GM23338 (cell line): ENCODE measurements at regions not wholly inside any gene's neighbourhood (a gene's known extent, or its start where the extent isn't known, plus 50 kb on each side); places are given as distances from the start of the nearest gene placed in this dataset.

ENCODE experiments used
- ATAC-seq: fragments of 200-7000 bp; cut with Tn5 transposase; 3 replicates; pipeline ENCODE4 v1.9.1; 2020
- DNase-seq: peaks from one replicate; pipeline ENCODE4 v3.0.0-alpha.2; 2015; ENCODE audit warnings: low spot score
- H2AFZ ChIP-seq: fragments of 200-600 bp; sonication (generic); 2 replicates; pipeline ENCODE4 v1.8.0; 2016; ENCODE audit warnings: antibody characterized with exemption, mild to moderate bottlenecking, moderate library complexity
- H3F3A ChIP-seq: fragments of 200-600 bp; sonication (generic); replicated peaks from 2 replicates; pipeline ENCODE4 v1.8.0; 2017; ENCODE audit warnings: antibody characterized with exemption, mixed run types, low read depth
- H3K27ac ChIP-seq: fragments of 200-600 bp; sonication (generic); 2 replicates; pipeline ENCODE4 v1.6.1; 2016; ENCODE audit warnings: low read depth
- H3K27me3 ChIP-seq: fragments of 200-600 bp; sonication (generic); 2 replicates; pipeline ENCODE4 v1.8.0; 2016; ENCODE audit warnings: mild to moderate bottlenecking, mixed run types, moderate library complexity; ENCODE audit not compliant: insufficient read depth
- H3K36me3 ChIP-seq: fragments of 200-600 bp; sonication (generic); 2 replicates; pipeline ENCODE4 v1.8.0; 2016; ENCODE audit warnings: mild to moderate bottlenecking; ENCODE audit not compliant: insufficient read depth
- H3K4me1 ChIP-seq: fragments of 200-600 bp; sonication (generic); 2 replicates; pipeline ENCODE4 v1.8.0; 2016; ENCODE audit warnings: mild to moderate bottlenecking, moderate library complexity; ENCODE audit not compliant: insufficient read depth
- H3K4me2 ChIP-seq: fragments of 200-600 bp; sonication (generic); 2 replicates; pipeline ENCODE4 v1.7.1; 2017; ENCODE audit warnings: mixed run types
- H3K4me3 ChIP-seq: fragments of 200-600 bp; sonication (generic); 2 replicates; pipeline ENCODE4 v1.6.1; 2016; ENCODE audit warnings: mixed run types
- H3K79me2 ChIP-seq: fragments of 200-600 bp; sonication (generic); replicated peaks from 2 replicates; pipeline ENCODE4 v1.8.0; 2017; ENCODE audit warnings: mild to moderate bottlenecking; ENCODE audit not compliant: insufficient read depth
- H3K9me2 ChIP-seq: fragments of 200-600 bp; sonication (generic); 2 replicates; pipeline ENCODE4 v1.8.0; 2017; ENCODE audit not compliant: insufficient read depth
- H4K20me1 ChIP-seq: fragments of 200-600 bp; sonication (generic); replicated peaks from 2 replicates; pipeline ENCODE4 v1.8.0; 2017; ENCODE audit warnings: mild to moderate bottlenecking; ENCODE audit not compliant: insufficient read depth
- H3K27ac Mint-ChIP-seq: 2 replicates; pipeline ENCODE4 v1.8.0; 2020; ENCODE audit warnings: inconsistent platforms, mild to moderate bottlenecking, moderate library complexity, mixed read lengths
- H3K27me3 Mint-ChIP-seq: 3 replicates; pipeline ENCODE4 v1.8.0; 2022; ENCODE audit warnings: low read depth, mild to moderate bottlenecking, moderate library complexity, mixed read lengths, inconsistent platforms; ENCODE audit not compliant: insufficient read depth, poor library complexity
- H3K36me3 Mint-ChIP-seq: 3 replicates; pipeline ENCODE4 v1.8.0; 2021; ENCODE audit warnings: low read depth, mild to moderate bottlenecking, inconsistent platforms, moderate library complexity, mixed read lengths
- H3K4me1 Mint-ChIP-seq: 3 replicates; pipeline ENCODE4 v1.8.0; 2020; ENCODE audit warnings: mild to moderate bottlenecking, inconsistent platforms, mixed read lengths
- H3K4me3 Mint-ChIP-seq: 3 replicates; pipeline ENCODE4 v1.8.0; 2021; ENCODE audit warnings: moderate library complexity, mild to moderate bottlenecking, inconsistent platforms, mixed read lengths
- H3K9me3 Mint-ChIP-seq: 3 replicates; pipeline ENCODE4 v1.8.0; 2020; ENCODE audit warnings: moderate library complexity, mild to moderate bottlenecking, inconsistent platforms, mixed read lengths
- CREB1 ChIP-seq: fragments of 250-450 bp; sonication (Bioruptor Pico); IDR thresholded peaks from 2 replicates; pipeline ENCODE4 v1.5.0; 2020; ENCODE audit warnings: low read depth, mild to moderate bottlenecking, moderate library complexity
- EZH2 ChIP-seq: fragments of 200-600 bp; sonication (generic); IDR thresholded peaks from one replicate; pipeline ENCODE4 v1.8.0; 2017; ENCODE audit warnings: antibody characterized with exemption, mild to moderate bottlenecking, low read depth; ENCODE audit not compliant: unreplicated experiment
- EZH2phosphoT487 ChIP-seq: fragments of 200-600 bp; sonication (generic); IDR thresholded peaks from one replicate; pipeline ENCODE4 v1.8.1; 2018; ENCODE audit warnings: antibody characterized with exemption; ENCODE audit not compliant: unreplicated experiment
- JUNB ChIP-seq: IDR thresholded peaks from one replicate; pipeline ENCODE4 v1.6.1; 2016; ENCODE audit warnings: antibody characterized with exemption; ENCODE audit not compliant: unreplicated experiment
- NANOG ChIP-seq: IDR thresholded peaks from 2 replicates; pipeline ENCODE4 v1.6.1; 2016; ENCODE audit warnings: antibody characterized with exemption, borderline replicate concordance
- POLR2AphosphoS5 ChIP-seq: IDR thresholded peaks from 2 replicates; pipeline ENCODE4 v1.6.1; 2016; ENCODE audit warnings: antibody characterized with exemption, low read depth
- STAT1 ChIP-seq: IDR thresholded peaks from one replicate; pipeline ENCODE4 v1.6.1; 2016; ENCODE audit warnings: antibody characterized with exemption; ENCODE audit not compliant: unreplicated experiment
- ZNF114 ChIP-seq: fragments of 250-450 bp; sonication (Bioruptor Pico); IDR thresholded peaks from 2 replicates; pipeline ENCODE4 v1.5.0; 2020; ENCODE audit warnings: mild to moderate bottlenecking, moderate library complexity
- ZNF331 ChIP-seq: fragments of 250-450 bp; sonication (Bioruptor Pico); IDR thresholded peaks from 2 replicates; pipeline ENCODE4 v1.5.0; 2020; ENCODE audit warnings: low read depth, mild to moderate bottlenecking, moderate library complexity
- TF ChIP-seq, protein P1 (sequence below): fragments of 250-450 bp; sonication (Bioruptor Pico); IDR thresholded peaks from 2 replicates; pipeline ENCODE4 v1.5.0; 2020; ENCODE audit warnings: mild to moderate bottlenecking, moderate library complexity
- TF ChIP-seq, protein P2 (sequence below): IDR thresholded peaks from one replicate; pipeline ENCODE4 v1.6.1; 2018; ENCODE audit warnings: antibody characterized with exemption; ENCODE audit not compliant: unreplicated experiment
- TF ChIP-seq, protein P3 (sequence below), 2 experiments: fragments of 200-600 bp in 1 of 2; sonication (generic) in 1 of 2; conservative IDR thresholded peaks; 2 replicates each; pipeline versions ENCODE4 v1.5.1 to v1.6.1; 2016 to 2017; ENCODE audit warnings: antibody characterized with exemption in 2 of 2, low read depth in 2 of 2, mild to moderate bottlenecking in 2 of 2, moderate library complexity in 1 of 2
- TF ChIP-seq, protein P4 (sequence below): IDR thresholded peaks from 2 replicates; pipeline ENCODE4 v1.6.1; 2016; ENCODE audit warnings: antibody characterized with exemption

DNA sequence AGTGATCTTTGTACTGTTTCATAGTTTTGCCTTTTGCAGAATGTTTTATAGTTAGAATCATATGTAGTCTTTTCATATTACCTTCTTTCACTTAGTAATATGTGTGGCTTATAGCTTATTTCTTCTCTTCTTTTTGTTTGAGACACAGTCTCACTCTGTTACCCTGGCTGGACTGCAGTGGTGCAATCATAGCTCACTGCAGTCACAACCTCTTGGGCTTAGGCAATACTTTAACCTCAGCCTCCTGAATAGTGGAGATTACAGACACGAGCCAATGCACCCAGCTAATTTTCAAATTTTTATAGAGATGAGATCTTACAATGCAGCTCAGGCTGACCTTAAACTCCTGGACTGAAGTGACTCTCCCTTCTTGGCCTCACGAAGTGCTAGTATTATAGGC is 435.4 kb upstream of the HSFY2 start:
- H3K79me2 ChIP-seq = no peaks in the 10 kb centered on the region
- H3K9me2 ChIP-seq = no peaks in the 10 kb centered on the region
- H3K27ac Mint-ChIP-seq = no peak overlapping the region
- no peak overlapping the region for H3K4me2 ChIP-seq
- H3K36me3 ChIP-seq = no peaks in the 10 kb centered on the region
- H3K4me1 Mint-ChIP-seq = no peaks in the 10 kb centered on the region
- no peaks in the 10 kb centered on the region for H3F3A ChIP-seq
- no peak overlapping the region for H3K4me3 Mint-ChIP-seq
- DNase-seq (no peak), ATAC-seq (no peak)
- no peaks in the 10 kb centered on the region for H4K20me1 ChIP-seq
- H3K4me1 ChIP-seq = no peaks in the 10 kb centered on the region
- no peaks in the 10 kb centered on the region for H3K9me3 Mint-ChIP-seq
- no peaks in the 10 kb centered on the region for H3K27me3 Mint-ChIP-seq
- H2AFZ ChIP-seq = no peak overlapping the region
- TF ChIP-seq CREB1 (CRISPR knock-in tag) = no peak
- TF ChIP-seq EZH2 = no peak
- TF ChIP-seq STAT1 = no peak
- TF ChIP-seq ZNF114 (CRISPR knock-in tag) = no peak
- no peak for TF ChIP-seq JUNB
- TF ChIP-seq NANOG = no peak
- TF ChIP-seq, protein P1, sequence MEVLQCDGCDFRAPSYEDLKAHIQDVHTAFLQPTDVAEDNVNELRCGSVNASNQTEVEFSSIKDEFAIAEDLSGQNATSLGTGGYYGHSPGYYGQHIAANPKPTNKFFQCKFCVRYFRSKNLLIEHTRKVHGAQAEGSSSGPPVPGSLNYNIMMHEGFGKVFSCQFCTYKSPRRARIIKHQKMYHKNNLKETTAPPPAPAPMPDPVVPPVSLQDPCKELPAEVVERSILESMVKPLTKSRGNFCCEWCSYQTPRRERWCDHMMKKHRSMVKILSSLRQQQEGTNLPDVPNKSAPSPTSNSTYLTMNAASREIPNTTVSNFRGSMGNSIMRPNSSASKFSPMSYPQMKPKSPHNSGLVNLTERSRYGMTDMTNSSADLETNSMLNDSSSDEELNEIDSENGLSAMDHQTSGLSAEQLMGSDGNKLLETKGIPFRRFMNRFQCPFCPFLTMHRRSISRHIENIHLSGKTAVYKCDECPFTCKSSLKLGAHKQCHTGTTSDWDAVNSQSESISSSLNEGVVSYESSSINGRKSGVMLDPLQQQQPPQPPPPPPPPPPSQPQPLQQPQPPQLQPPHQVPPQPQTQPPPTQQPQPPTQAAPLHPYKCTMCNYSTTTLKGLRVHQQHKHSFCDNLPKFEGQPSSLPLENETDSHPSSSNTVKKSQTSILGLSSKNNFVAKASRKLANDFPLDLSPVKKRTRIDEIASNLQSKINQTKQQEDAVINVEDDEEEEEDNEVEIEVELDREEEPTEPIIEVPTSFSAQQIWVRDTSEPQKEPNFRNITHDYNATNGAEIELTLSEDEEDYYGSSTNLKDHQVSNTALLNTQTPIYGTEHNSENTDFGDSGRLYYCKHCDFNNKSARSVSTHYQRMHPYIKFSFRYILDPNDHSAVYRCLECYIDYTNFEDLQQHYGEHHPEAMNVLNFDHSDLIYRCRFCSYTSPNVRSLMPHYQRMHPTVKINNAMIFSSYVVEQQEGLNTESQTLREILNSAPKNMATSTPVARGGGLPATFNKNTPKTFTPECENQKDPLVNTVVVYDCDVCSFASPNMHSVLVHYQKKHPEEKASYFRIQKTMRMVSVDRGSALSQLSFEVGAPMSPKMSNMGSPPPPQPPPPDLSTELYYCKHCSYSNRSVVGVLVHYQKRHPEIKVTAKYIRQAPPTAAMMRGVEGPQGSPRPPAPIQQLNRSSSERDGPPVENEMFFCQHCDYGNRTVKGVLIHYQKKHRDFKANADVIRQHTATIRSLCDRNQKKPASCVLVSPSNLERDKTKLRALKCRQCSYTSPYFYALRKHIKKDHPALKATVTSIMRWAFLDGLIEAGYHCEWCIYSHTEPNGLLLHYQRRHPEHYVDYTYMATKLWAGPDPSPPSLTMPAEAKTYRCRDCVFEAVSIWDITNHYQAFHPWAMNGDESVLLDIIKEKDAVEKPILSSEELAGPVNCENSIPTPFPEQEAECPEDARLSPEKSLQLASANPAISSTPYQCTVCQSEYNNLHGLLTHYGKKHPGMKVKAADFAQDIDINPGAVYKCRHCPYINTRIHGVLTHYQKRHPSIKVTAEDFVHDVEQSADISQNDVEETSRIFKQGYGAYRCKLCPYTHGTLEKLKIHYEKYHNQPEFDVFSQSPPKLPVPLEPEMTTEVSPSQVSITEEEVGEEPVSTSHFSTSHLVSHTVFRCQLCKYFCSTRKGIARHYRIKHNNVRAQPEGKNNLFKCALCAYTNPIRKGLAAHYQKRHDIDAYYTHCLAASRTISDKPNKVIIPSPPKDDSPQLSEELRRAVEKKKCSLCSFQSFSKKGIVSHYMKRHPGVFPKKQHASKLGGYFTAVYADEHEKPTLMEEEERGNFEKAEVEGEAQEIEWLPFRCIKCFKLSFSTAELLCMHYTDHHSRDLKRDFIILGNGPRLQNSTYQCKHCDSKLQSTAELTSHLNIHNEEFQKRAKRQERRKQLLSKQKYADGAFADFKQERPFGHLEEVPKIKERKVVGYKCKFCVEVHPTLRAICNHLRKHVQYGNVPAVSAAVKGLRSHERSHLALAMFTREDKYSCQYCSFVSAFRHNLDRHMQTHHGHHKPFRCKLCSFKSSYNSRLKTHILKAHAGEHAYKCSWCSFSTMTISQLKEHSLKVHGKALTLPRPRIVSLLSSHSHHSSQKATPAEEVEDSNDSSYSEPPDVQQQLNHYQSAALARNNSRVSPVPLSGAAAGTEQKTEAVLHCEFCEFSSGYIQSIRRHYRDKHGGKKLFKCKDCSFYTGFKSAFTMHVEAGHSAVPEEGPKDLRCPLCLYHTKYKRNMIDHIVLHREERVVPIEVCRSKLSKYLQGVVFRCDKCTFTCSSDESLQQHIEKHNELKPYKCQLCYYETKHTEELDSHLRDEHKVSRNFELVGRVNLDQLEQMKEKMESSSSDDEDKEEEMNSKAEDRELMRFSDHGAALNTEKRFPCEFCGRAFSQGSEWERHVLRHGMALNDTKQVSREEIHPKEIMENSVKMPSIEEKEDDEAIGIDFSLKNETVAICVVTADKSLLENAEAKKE = no peak
- TF ChIP-seq, protein P2, sequence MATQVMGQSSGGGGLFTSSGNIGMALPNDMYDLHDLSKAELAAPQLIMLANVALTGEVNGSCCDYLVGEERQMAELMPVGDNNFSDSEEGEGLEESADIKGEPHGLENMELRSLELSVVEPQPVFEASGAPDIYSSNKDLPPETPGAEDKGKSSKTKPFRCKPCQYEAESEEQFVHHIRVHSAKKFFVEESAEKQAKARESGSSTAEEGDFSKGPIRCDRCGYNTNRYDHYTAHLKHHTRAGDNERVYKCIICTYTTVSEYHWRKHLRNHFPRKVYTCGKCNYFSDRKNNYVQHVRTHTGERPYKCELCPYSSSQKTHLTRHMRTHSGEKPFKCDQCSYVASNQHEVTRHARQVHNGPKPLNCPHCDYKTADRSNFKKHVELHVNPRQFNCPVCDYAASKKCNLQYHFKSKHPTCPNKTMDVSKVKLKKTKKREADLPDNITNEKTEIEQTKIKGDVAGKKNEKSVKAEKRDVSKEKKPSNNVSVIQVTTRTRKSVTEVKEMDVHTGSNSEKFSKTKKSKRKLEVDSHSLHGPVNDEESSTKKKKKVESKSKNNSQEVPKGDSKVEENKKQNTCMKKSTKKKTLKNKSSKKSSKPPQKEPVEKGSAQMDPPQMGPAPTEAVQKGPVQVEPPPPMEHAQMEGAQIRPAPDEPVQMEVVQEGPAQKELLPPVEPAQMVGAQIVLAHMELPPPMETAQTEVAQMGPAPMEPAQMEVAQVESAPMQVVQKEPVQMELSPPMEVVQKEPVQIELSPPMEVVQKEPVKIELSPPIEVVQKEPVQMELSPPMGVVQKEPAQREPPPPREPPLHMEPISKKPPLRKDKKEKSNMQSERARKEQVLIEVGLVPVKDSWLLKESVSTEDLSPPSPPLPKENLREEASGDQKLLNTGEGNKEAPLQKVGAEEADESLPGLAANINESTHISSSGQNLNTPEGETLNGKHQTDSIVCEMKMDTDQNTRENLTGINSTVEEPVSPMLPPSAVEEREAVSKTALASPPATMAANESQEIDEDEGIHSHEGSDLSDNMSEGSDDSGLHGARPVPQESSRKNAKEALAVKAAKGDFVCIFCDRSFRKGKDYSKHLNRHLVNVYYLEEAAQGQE = no peak
- no peak for TF ChIP-seq EZH2phosphoT487
- TF ChIP-seq, protein P3, sequence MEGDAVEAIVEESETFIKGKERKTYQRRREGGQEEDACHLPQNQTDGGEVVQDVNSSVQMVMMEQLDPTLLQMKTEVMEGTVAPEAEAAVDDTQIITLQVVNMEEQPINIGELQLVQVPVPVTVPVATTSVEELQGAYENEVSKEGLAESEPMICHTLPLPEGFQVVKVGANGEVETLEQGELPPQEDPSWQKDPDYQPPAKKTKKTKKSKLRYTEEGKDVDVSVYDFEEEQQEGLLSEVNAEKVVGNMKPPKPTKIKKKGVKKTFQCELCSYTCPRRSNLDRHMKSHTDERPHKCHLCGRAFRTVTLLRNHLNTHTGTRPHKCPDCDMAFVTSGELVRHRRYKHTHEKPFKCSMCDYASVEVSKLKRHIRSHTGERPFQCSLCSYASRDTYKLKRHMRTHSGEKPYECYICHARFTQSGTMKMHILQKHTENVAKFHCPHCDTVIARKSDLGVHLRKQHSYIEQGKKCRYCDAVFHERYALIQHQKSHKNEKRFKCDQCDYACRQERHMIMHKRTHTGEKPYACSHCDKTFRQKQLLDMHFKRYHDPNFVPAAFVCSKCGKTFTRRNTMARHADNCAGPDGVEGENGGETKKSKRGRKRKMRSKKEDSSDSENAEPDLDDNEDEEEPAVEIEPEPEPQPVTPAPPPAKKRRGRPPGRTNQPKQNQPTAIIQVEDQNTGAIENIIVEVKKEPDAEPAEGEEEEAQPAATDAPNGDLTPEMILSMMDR (conservative IDR thresholded peaks at IDR 0.05; ENCODE audit: low read depth in 2 of 2) = no peak
- TF ChIP-seq, protein P4, sequence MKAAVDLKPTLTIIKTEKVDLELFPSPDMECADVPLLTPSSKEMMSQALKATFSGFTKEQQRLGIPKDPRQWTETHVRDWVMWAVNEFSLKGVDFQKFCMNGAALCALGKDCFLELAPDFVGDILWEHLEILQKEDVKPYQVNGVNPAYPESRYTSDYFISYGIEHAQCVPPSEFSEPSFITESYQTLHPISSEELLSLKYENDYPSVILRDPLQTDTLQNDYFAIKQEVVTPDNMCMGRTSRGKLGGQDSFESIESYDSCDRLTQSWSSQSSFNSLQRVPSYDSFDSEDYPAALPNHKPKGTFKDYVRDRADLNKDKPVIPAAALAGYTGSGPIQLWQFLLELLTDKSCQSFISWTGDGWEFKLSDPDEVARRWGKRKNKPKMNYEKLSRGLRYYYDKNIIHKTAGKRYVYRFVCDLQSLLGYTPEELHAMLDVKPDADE = no peak
- TF ChIP-seq ZNF331 (CRISPR knock-in tag) = no peak
- TF ChIP-seq POLR2AphosphoS5 = no peak
- no peak overlapping the region for H3K27ac ChIP-seq
- H3K4me3 ChIP-seq = no peak overlapping the region
- H3K27me3 ChIP-seq = no peaks in the 10 kb centered on the region
- H3K36me3 Mint-ChIP-seq = no peaks in the 10 kb centered on the region
